Loucy (cell line): ENCODE measurements at regions not wholly inside any gene's neighbourhood (a gene's known extent, or its start where the extent isn't known, plus 50 kb on each side); places are given as distances from the start of the nearest gene placed in this dataset.

ENCODE experiments used
- H2AFZ ChIP-seq: fragments of 200-600 bp; sonication (generic); 2 replicates; pipeline ENCODE4 v1.6.0; 2016; ENCODE audit warnings: antibody characterized with exemption, mild to moderate bottlenecking, low read length, moderate library complexity
- H3F3A ChIP-seq: fragments of 200-600 bp; 2 replicates; pipeline ENCODE4 v1.6.0; 2016; ENCODE audit warnings: antibody characterized with exemption, low read depth, mild to moderate bottlenecking
- H3K27me3 ChIP-seq: fragments of 200-600 bp; sonication (generic); 2 replicates; pipeline ENCODE4 v1.6.1; 2014; ENCODE audit warnings: low read length, mild to moderate bottlenecking; ENCODE audit not compliant: insufficient read depth, poor library complexity, severe bottlenecking
- H3K36me3 ChIP-seq: fragments of 200-600 bp; sonication (generic); 2 replicates; pipeline ENCODE4 v1.6.1; 2016; ENCODE audit warnings: low read length; ENCODE audit not compliant: insufficient read depth
- H3K4me1 ChIP-seq: fragments of 200-600 bp; sonication (generic); 2 replicates; pipeline ENCODE4 v1.5.1; 2014; ENCODE audit warnings: low read length, mild to moderate bottlenecking; ENCODE audit not compliant: insufficient read depth, poor library complexity, severe bottlenecking
- H3K4me2 ChIP-seq: fragments of 200-600 bp; sonication (generic); 2 replicates; pipeline ENCODE4 v1.6.0; 2014; ENCODE audit warnings: antibody characterized with exemption, low read length, low read depth, mild to moderate bottlenecking; ENCODE audit not compliant: poor library complexity, severe bottlenecking
- H3K4me3 ChIP-seq: fragments of 200-600 bp; sonication (generic); 2 replicates; pipeline ENCODE4 v1.5.1; 2014; ENCODE audit warnings: low read length, mild to moderate bottlenecking, mixed read lengths; ENCODE audit not compliant: poor library complexity, severe bottlenecking
- H3K79me2 ChIP-seq: fragments of 200-600 bp; sonication (generic); 2 replicates; pipeline ENCODE4 v1.6.1; 2014; ENCODE audit warnings: low read length; ENCODE audit not compliant: insufficient read depth
- H3K9ac ChIP-seq: fragments of 200-600 bp; sonication (generic); 2 replicates; pipeline ENCODE4 v1.6.0; 2014; ENCODE audit warnings: mild to moderate bottlenecking, low read depth, low read length, moderate library complexity; ENCODE audit not compliant: poor library complexity, severe bottlenecking
- H3K9me2 ChIP-seq: fragments of 200-600 bp; sonication (generic); replicated peaks from 2 replicates; pipeline ENCODE4 v1.6.1; 2016; ENCODE audit warnings: low read depth, low read length, mixed read lengths
- H3K9me3 ChIP-seq: fragments of 200-600 bp; sonication (generic); 2 replicates; pipeline ENCODE4 v1.6.1; 2014; ENCODE audit warnings: mild to moderate bottlenecking, antibody characterized with exemption, low read length, low read depth; ENCODE audit not compliant: insufficient read depth
- H4K20me1 ChIP-seq: fragments of 200-600 bp; sonication (generic); 2 replicates; pipeline ENCODE4 v1.6.0; 2014; ENCODE audit warnings: antibody characterized with exemption, low read length, mild to moderate bottlenecking; ENCODE audit not compliant: insufficient read depth, poor library complexity, severe bottlenecking
- CTCF ChIP-seq: fragments of 200-600 bp; sonication (generic); conservative IDR thresholded peaks from 2 replicates; pipeline ENCODE4 v1.5.1; 2014; ENCODE audit warnings: mild to moderate bottlenecking, antibody characterized with exemption, low read length
- EZH2phosphoT487 ChIP-seq: fragments of 200-600 bp; IDR thresholded peaks from 2 replicates; pipeline ENCODE4 v1.6.1; 2018; ENCODE audit warnings: antibody characterized with exemption, mild to moderate bottlenecking, moderate library complexity, borderline replicate concordance

GRCh38 chr7:3167551-3167950 lies 123.9 kb upstream of the CARD11 start:
- Histone ChIP-seq H3K27me3 (no peaks in the 10 kb centered on the region), H3K4me1 (no peaks in the 10 kb centered on the region)

GRCh38 chr7:3168370-3168769 lies 124.7 kb upstream of the CARD11 start:
- Histone ChIP-seq H3K27me3 (no peaks in the 10 kb centered on the region), H3K36me3 (no peaks in the 10 kb centered on the region), H2AFZ (no peak overlapping the region), H3K4me2 (no peak overlapping the region), H3K9me2 (no peaks in the 10 kb centered on the region), H3K4me1 (no peaks in the 10 kb centered on the region), H4K20me1 (no peaks in the 10 kb centered on the region), H3K9ac (no peak overlapping the region), H3K79me2 (no peaks in the 10 kb centered on the region), H3K4me3 (no peak overlapping the region), H3F3A (no peaks in the 10 kb centered on the region), H3K9me3 (no peaks in the 10 kb centered on the region)
- TF ChIP-seq EZH2phosphoT487 (no peak), CTCF (no peak)

More at GRCh38 chr7:3167551-3167950, 123.9 kb upstream of the CARD11 start:
- Histone ChIP-seq H3K4me2 (no peak overlapping the region), H3K9me2 (no peaks in the 10 kb centered on the region), H3K4me3 (no peak overlapping the region), H3F3A (no peaks in the 10 kb centered on the region), H3K79me2 (no peaks in the 10 kb centered on the region), H3K36me3 (no peaks in the 10 kb centered on the region), H3K9ac (no peak overlapping the region), H2AFZ (no peak overlapping the region), H3K9me3 (no peaks in the 10 kb centered on the region), H4K20me1 (no peaks in the 10 kb centered on the region)
- no peak for TF ChIP-seq EZH2phosphoT487
- no peak for TF ChIP-seq CTCF

GRCh38 chr7:3168869-3169268 lies 125.2 kb upstream of the CARD11 start:
- Histone ChIP-seq H3K4me2 (no peak overlapping the region), H3K9me2 (no peaks in the 10 kb centered on the region), H3K79me2 (no peaks in the 10 kb centered on the region), H3F3A (no peaks in the 10 kb centered on the region), H3K4me3 (no peak overlapping the region), H2AFZ (no peak overlapping the region), H3K27me3 (no peaks in the 10 kb centered on the region), H3K36me3 (no peaks in the 10 kb centered on the region), H4K20me1 (no peaks in the 10 kb centered on the region), H3K4me1 (no peaks in the 10 kb centered on the region), H3K9ac (no peak overlapping the region), H3K9me3 (no peaks in the 10 kb centered on the region)
- TF ChIP-seq CTCF (no peak), EZH2phosphoT487 (no peak)
